VCaP (cell line): ENCODE measurements at regions not wholly inside any gene's neighbourhood (a gene's known extent, or its start where the extent isn't known, plus 50 kb on each side); places are given as distances from the start of the nearest gene placed in this dataset.

Experiments used
- H3K27ac ChIP-seq: fragments of 450-650 bp; 2 replicates; pipeline ENCODE4 v1.5.1; 2017
- TF ChIP-seq, protein P1 (sequence below): fragments of 450-650 bp; conservative IDR thresholded peaks from 2 replicates; pipeline ENCODE4 v1.5.1; 2017; ENCODE audit warnings: mild to moderate bottlenecking, moderate library complexity

DNA sequence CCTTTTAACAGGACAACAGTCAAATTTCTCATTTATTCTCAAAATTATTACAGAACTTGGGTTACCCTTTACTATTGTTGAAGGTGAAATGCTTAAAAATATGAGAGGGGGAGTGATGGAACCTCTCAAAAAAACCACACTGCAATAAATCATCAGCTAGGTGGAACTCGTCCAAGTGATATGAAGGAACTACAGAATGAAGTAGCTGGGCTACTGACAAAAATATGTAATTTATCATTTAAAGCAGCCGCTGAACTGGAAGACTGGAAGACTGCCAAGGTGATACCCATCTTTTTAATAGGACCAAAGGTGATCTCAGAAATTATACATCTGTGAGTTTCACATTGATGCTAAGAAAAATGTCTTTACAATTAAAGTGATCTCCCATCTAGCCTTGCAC is 597.7 kb upstream of the TENM3 start:
- TF ChIP-seq, protein P1, sequence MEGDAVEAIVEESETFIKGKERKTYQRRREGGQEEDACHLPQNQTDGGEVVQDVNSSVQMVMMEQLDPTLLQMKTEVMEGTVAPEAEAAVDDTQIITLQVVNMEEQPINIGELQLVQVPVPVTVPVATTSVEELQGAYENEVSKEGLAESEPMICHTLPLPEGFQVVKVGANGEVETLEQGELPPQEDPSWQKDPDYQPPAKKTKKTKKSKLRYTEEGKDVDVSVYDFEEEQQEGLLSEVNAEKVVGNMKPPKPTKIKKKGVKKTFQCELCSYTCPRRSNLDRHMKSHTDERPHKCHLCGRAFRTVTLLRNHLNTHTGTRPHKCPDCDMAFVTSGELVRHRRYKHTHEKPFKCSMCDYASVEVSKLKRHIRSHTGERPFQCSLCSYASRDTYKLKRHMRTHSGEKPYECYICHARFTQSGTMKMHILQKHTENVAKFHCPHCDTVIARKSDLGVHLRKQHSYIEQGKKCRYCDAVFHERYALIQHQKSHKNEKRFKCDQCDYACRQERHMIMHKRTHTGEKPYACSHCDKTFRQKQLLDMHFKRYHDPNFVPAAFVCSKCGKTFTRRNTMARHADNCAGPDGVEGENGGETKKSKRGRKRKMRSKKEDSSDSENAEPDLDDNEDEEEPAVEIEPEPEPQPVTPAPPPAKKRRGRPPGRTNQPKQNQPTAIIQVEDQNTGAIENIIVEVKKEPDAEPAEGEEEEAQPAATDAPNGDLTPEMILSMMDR, result no peak

DNA sequence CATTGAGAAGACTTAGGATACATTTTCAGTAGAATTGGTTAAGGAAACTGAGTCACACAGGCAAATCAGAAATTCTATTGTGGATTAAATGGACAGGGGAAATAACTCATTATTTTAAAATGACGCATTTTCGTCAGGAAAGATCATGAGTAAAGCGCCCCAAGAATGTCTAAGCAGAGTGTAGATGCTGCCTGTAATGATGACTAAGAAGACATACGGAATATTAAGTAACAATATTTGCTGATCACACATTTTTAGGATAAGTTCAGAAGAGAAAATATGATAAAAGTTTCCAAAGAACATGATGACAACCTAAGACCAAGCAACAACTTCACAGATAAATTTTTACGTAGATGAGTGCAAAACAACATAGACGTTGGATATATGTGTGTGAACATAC is 596.3 kb upstream of the TENM3 start:
- TF ChIP-seq, protein P1, result no peak
- no peak overlapping the region for H3K27ac ChIP-seq

More for the DNA sequence above, 597.7 kb upstream of the TENM3 start:
- H3K27ac ChIP-seq, result no peak overlapping the region

DNA sequence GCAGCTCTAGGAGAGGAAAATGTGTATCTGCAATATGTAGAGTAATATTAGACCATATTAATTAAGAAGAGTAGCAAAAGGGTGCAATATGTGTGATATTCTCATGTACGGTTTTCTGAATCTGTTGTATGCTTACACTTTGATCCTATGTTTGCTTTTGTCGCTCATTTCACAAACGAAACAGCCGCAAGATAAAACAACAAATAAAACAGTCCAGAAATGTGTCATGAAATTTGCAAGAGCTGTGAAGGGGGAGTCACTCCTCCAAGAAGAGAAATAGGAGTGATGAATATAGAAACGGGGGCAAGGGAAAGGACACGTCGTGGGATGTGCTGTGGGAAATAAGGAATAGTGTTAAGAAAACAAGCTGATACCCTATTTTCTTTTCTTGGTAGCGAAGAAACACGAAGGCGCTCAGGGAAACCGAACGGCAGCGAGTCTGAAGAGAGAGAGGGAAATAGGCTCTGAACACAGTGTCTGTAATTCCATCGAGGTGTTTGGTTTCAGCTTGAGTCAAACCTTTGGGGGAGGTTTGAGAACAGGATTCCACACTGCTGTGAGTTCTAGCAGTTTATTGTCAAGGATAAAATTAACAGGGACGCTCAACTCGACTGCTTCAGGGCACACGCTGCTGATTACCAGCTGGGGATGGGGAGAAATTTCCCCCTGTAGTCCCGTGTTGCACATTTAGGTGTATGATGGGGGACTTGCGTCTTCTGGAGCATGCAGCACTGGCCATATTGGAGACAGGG is 595.6 kb upstream of the TENM3 start:
- no peak overlapping the region for H3K27ac ChIP-seq
- TF ChIP-seq, protein P1, result no peak

DNA sequence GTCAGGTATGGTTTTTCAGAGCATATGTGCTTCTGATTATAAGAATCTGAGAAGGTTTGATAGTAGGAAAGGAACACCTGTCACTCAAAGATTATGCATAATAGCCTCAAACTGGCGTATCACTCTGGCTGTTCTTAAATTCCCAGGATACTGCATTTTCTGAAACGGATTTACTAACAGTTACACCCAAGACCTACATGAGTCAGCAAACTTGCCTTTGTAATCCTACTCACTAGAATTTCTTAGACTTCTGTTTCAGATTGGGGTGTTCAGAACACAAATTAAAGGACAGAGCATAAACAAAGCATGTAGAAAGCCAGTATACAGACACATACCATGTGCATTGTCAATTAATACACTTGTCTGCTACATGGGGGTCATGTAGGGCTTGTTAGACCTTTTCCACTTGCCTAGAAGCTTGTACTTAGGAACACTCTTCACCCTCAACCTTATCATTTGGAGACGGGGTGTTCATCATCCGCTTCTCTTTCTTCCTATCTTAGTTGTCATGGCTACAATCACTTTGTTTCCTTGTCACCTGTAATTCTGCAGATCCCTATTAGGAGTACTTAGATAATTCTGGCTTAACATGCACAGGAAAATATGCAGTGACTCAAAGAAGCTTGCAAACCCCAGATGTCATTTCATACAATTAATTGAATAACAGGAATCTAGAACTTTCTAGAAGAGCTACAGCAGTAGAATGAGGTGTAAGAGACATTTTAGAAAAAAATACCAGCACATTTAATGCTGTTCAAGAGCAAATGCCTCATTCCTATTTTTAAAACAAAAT is 593.0 kb upstream of the TENM3 start:
- TF ChIP-seq, protein P1, result no peak
- no peak overlapping the region for H3K27ac ChIP-seq

DNA sequence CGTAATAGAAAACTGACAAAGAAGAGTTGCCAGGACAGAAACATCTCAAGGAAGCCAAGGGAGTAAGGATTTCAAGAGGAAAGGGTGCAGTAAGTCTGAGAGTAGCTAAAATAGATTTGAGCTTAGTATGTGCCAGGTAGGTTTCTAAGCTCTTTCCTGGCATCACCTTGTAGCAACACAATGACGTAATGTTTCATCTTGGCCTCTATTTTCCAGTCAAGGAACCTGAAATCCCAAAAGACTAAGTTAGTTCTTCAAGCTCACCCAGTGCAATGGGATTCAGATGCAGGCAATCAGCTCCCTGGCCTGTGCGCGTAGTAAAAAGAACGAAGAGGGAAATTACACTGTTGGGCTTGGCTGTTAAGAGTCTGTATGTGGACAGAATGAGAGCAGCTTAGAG is 586.5 kb upstream of the TENM3 start:
- H3K27ac ChIP-seq, result no peak overlapping the region
- TF ChIP-seq, protein P1, result no peak

DNA sequence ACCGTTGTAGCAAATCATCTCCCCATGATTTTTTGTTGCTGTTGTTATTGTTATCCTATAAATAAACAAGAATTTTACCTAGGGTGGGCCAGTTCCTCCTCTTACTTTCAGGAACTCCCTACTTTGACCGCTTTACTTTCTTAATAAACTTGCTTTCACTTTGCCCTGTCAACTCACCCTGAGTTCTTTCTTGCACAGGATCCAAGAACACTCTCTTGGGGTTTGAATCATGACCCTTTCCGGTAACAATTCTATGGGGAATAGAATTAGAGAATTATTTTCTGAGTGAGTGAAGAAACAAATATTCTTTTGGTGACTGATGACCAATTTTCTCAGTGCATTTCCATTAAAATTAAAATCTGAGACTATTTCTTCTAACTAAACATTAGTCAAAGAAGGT is 584.0 kb upstream of the TENM3 start:
- TF ChIP-seq, protein P1, result no peak
- H3K27ac ChIP-seq, result no peak overlapping the region

DNA sequence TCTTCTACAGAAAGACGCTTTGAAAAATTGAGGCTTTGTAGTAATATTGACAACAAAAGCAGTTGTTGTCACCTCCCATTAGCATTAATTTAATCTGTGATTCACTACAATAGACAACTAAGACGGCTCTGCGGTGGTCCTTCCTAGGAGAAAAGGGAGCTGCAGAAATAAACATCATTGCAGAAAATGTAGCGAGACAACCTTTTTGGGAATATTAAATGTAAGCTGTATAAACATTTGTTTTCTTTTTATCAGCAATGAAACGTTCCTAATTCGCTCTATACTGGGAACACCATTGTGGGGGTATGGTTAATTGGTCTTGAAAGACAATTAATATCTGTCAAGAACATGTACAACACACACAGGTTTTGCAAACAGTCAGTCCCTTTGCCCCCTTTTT is 583.3 kb upstream of the TENM3 start:
- H3K27ac ChIP-seq, result no peak overlapping the region
- TF ChIP-seq, protein P1, result no peak
